Activated gamma-delta T cell treated with Interleukin-2 at 50 U/mL for 16 hours (primary cell): ENCODE measurements at regions not wholly inside any gene's neighbourhood (a gene's known extent, or its start where the extent isn't known, plus 50 kb on each side); places are given as distances from the start of the nearest gene placed in this dataset.

Experiments used
- DNase-seq: peaks from one replicate; pipeline ENCODE4 v3.0.0-alpha.2; 2020

- DNase-seq: peak; percentile 38
Observed at GRCh38 chr22:46054091-46055073, 77.4 kb upstream of the WNT7B start.

GRCh38 chr22:46055181-46055875, 78.4 kb upstream of the WNT7B start:
- no peak for DNase-seq

GRCh38 chr22:46055911-46056545, 79.1 kb upstream of the WNT7B start:
- DNase-seq: no peak

- DNase-seq: no peak
Observed at GRCh38 chr22:46056546-46057245, 79.7 kb upstream of the WNT7B start.

GRCh38 chr22:46057246-46058090, 80.5 kb upstream of the WNT7B start:
- no peak for DNase-seq

- no peak for DNase-seq
Observed at GRCh38 chr22:46058091-46058420, 81.1 kb upstream of the WNT7B start.

- no peak for DNase-seq
Observed at GRCh38 chr22:46058591-46059519, 81.9 kb upstream of the WNT7B start.

- DNase-seq: no peak
Observed at GRCh38 chr22:46060292-46061123, 83.5 kb upstream of the WNT7B start.

GRCh38 chr22:46061124-46061500, 84.2 kb upstream of the WNT7B start:
- DNase-seq: no peak

GRCh38 chr22:46061501-46062231, 84.7 kb upstream of the WNT7B start:
- DNase-seq: no peak

- DNase-seq: no peak
Observed at GRCh38 chr22:46062232-46062615, 85.3 kb upstream of the WNT7B start.

- DNase-seq: no peak
Observed at GRCh38 chr22:46062971-46063631, 86.1 kb upstream of the WNT7B start.

GRCh38 chr22:46063846-46064227, 86.5 kb upstream of the PPARA start:
- no peak for DNase-seq

GRCh38 chr22:46064228-46064965, 85.9 kb upstream of the PPARA start:
- no peak for DNase-seq

GRCh38 chr22:46064966-46065666, 85.2 kb upstream of the PPARA start:
- no peak for DNase-seq

GRCh38 chr22:46065691-46066454, 84.5 kb upstream of the PPARA start:
- DNase-seq: no peak

- DNase-seq: no peak
Observed at GRCh38 chr22:46066691-46067090, 83.6 kb upstream of the PPARA start.
